Hematopoietic multipotent progenitor cell (in vitro differentiated cells): ENCODE measurements at regions not wholly inside any gene's neighbourhood (a gene's known extent, or its start where the extent isn't known, plus 50 kb on each side); places are given as distances from the start of the nearest gene placed in this dataset.
"Not testable (repeated sequence)": the region's sequence is repeated elsewhere in the genome, so short reads cannot be mapped to it uniquely, and the experiment has no call there.

Source experiments
- DNase-seq, 3 donors: peaks; one replicate each; pipeline ENCODE4 v3.0.0-alpha.2; 2011 to 2015; ENCODE audit warnings: low read depth in 2 of 3, low spot score in 2 of 3

GRCh38 chr1:98157524-98158313, 236.9 kb upstream of the DPYD start:
- DNase-seq, result no peak

- DNase-seq, result no peak
These were observed 226.4 kb upstream of the DPYD start for GRCh38 chr1:98147280-98147679.

- DNase-seq, result no peak
These were observed 224.8 kb upstream of the DPYD start for GRCh38 chr1:98145655-98146054.

- no peak for DNase-seq
These were observed 222.6 kb upstream of the DPYD start for GRCh38 chr1:98143403-98143802.

- no peak for DNase-seq
These were observed 212.3 kb upstream of the DPYD start for GRCh38 chr1:98133131-98133530.

GRCh38 chr1:98130408-98130807, 209.6 kb upstream of the DPYD start:
- DNase-seq, result no peak

- DNase-seq, result no peak
These were observed 208.7 kb upstream of the DPYD start for GRCh38 chr1:98129491-98129890.

- DNase-seq, result no peak
These were observed 205.9 kb upstream of the DPYD start for GRCh38 chr1:98126740-98127139.

- DNase-seq, result no peak
These were observed 200.8 kb upstream of the DPYD start for GRCh38 chr1:98121646-98122045.

- DNase-seq, result peak in 2 of 3 donors; percentile 3 to 40
These were observed 199.0 kb upstream of the DPYD start for GRCh38 chr1:98119796-98120195.

- no peak for DNase-seq
These were observed 193.0 kb upstream of the DPYD start for GRCh38 chr1:98113811-98114210.

GRCh38 chr1:98112626-98113025, 191.8 kb upstream of the DPYD start:
- DNase-seq, result no peak

- peak in 2 of 3 donors; percentile 4 to 33 for DNase-seq
These were observed 189.8 kb upstream of the DPYD start for GRCh38 chr1:98110674-98111073.

GRCh38 chr1:98108378-98108777, 187.5 kb upstream of the DPYD start:
- DNase-seq, result not testable (repeated sequence)

GRCh38 chr1:98107256-98107655, 186.4 kb upstream of the DPYD start:
- DNase-seq, result no peak

GRCh38 chr1:98104289-98104688, 183.5 kb upstream of the DPYD start:
- no peak for DNase-seq

- DNase-seq, result no peak
These were observed 182.9 kb upstream of the DPYD start for GRCh38 chr1:98103617-98104285.

- DNase-seq, result no peak
These were observed 181.7 kb upstream of the DPYD start for GRCh38 chr1:98102345-98103030.

GRCh38 chr1:98101364-98101763, 180.5 kb upstream of the DPYD start:
- no peak for DNase-seq

- no peak for DNase-seq
These were observed 178.7 kb upstream of the DPYD start for GRCh38 chr1:98099501-98099900.

- no peak for DNase-seq
These were observed 177.6 kb upstream of the DPYD start for GRCh38 chr1:98098473-98098872.

GRCh38 chr1:98090351-98090750, 169.5 kb upstream of the DPYD start:
- no peak for DNase-seq
